ENCODE measurements at regions not wholly inside any gene's neighbourhood (a gene's known extent, or its start where the extent isn't known, plus 50 kb on each side); places are given as distances from the start of the nearest gene placed in this dataset.

DNA sequence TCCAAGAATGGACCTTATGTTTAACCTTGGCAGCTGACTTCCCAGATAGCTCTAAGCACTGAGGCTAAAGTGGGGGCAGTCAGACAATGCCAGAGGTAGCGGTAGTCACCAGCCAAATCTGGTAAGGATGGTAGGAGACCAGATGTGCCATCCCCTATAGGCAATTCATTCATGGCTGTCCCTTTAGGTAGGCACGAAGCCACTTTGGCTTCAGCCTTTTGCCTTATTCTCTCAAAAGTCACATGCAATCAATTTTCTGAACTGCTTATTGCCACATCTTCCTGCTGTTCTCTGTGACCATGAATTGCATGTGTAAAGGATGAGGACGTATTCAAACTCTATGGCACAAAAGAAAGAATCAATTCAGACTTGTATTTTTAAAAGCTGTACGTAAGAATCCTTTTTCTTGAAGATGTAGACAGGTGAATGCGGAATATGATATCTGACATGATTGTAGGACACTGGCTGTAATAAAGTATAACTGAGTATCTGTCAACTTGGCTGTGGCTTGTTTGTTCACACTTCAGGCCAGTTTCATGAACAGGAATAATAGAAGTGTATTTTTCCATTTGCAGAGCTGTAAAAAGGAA is 611.7 kb downstream of the NR2F1-AS1 start:
- no peak for TF ChIP-seq EZH2phosphoT487 (IDR thresholded peaks at IDR 0.05; ENCODE audit: borderline replicate concordance, low read depth, low read length)
- TF ChIP-seq, protein P1, sequence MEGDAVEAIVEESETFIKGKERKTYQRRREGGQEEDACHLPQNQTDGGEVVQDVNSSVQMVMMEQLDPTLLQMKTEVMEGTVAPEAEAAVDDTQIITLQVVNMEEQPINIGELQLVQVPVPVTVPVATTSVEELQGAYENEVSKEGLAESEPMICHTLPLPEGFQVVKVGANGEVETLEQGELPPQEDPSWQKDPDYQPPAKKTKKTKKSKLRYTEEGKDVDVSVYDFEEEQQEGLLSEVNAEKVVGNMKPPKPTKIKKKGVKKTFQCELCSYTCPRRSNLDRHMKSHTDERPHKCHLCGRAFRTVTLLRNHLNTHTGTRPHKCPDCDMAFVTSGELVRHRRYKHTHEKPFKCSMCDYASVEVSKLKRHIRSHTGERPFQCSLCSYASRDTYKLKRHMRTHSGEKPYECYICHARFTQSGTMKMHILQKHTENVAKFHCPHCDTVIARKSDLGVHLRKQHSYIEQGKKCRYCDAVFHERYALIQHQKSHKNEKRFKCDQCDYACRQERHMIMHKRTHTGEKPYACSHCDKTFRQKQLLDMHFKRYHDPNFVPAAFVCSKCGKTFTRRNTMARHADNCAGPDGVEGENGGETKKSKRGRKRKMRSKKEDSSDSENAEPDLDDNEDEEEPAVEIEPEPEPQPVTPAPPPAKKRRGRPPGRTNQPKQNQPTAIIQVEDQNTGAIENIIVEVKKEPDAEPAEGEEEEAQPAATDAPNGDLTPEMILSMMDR (conservative IDR thresholded peaks at IDR 0.05; ENCODE audit: low read length), result no peak
- Histone ChIP-seq H3K9me3 (ENCODE audit: low read length) (no peaks in the 10 kb centered on the region), H3K36me3 (ENCODE audit: insufficient read depth, low read length) (no peaks in the 10 kb centered on the region), H2AFZ (ENCODE audit: low read length) (no peak overlapping the region), H3K79me2 (ENCODE audit: insufficient read depth, low read depth, low read length) (no peaks in the 10 kb centered on the region), H3K27ac (ENCODE audit: low read depth, low read length, poor library complexity, severe bottlenecking) (no peak overlapping the region), H3K4me2 (ENCODE audit: low read length) (no peak overlapping the region), H4K20me1 (ENCODE audit: insufficient read depth, low read length) (no peaks in the 10 kb centered on the region), H3K4me1 (ENCODE audit: insufficient read depth, low read length, poor library complexity, severe bottlenecking) (no peaks in the 10 kb centered on the region), H3K9me2 (ENCODE audit: insufficient read depth, low read length) (no peaks in the 10 kb centered on the region), H3K4me3 (ENCODE audit: low read depth, low read length, poor library complexity, severe bottlenecking) (no peak overlapping the region)
- intact Hi-C loops (cut with micrococcal nuclease; ENCODE audit: unreplicated experiment), result no loop called here
- BruUV-seq (replicated peaks), result no TSS peak
- POLR2A ChIA-PET, result no interaction called here
- DNase-seq (ENCODE audit: low spot score), result no peak
- CTCF ChIA-PET (ENCODE audit: unreplicated experiment), result no interaction called here

- H4K20me1 ChIP-seq (ENCODE audit: insufficient read depth, low read length), result no peaks in the 10 kb centered on the region
- no peak overlapping the region for H3K27ac ChIP-seq (ENCODE audit: low read depth, low read length, poor library complexity, severe bottlenecking)
- CTCF ChIA-PET (ENCODE audit: unreplicated experiment), result no interaction called here
- intact Hi-C loops (cut with micrococcal nuclease; ENCODE audit: unreplicated experiment), result no loop called here
- H3K4me1 ChIP-seq (ENCODE audit: insufficient read depth, low read length, poor library complexity, severe bottlenecking), result no peaks in the 10 kb centered on the region
- H3K9me3 ChIP-seq (ENCODE audit: low read length), result no peaks in the 10 kb centered on the region
- no peak for DNase-seq (ENCODE audit: low spot score)
- no peak overlapping the region for H3K4me3 ChIP-seq (ENCODE audit: low read depth, low read length, poor library complexity, severe bottlenecking)
- POLR2A ChIA-PET, result no interaction called here
- H3K9me2 ChIP-seq (ENCODE audit: insufficient read depth, low read length), result no peaks in the 10 kb centered on the region
- no peak overlapping the region for H3K4me2 ChIP-seq (ENCODE audit: low read length)
- no peak for TF ChIP-seq EZH2phosphoT487 (IDR thresholded peaks at IDR 0.05; ENCODE audit: borderline replicate concordance, low read depth, low read length)
- TF ChIP-seq, protein P1 (conservative IDR thresholded peaks at IDR 0.05; ENCODE audit: low read length), result no peak
- no peaks in the 10 kb centered on the region for H3K36me3 ChIP-seq (ENCODE audit: insufficient read depth, low read length)
- no peak overlapping the region for H2AFZ ChIP-seq (ENCODE audit: low read length)
- H3K79me2 ChIP-seq (ENCODE audit: insufficient read depth, low read depth, low read length), result no peaks in the 10 kb centered on the region
- no TSS peak for BruUV-seq (replicated peaks)
Measured at GRCh38 chr5:92963800-92964199, 617.2 kb downstream of the NR2F1-AS1 start.

DNA sequence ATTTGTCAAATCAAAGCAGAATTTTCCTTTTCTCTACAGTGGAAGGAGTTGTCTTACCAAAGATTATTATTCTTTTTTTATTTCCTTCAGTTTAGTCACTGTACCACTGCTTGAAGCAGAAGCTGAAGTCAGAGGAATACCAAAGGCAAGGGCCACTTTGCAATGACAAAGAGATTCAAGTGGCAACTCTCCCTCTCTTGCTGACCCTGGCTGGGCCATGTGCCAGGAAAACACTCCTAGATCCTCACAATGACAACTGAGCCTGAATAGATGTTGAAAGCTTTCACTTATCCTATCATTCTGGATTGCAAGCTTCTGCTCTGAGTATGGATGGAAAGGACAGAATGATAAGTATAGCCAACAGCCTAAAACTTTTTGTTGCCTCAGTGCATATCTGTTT is 618.3 kb downstream of the NR2F1-AS1 start:
- H3K4me2 ChIP-seq (ENCODE audit: low read length), result no peak overlapping the region
- CTCF ChIA-PET (ENCODE audit: unreplicated experiment), result no interaction called here
- POLR2A ChIA-PET, result interaction anchor here (0.6 kb wide), 1 partner anchor 102 kb away, joined by 3 read pairs; no protein-coding TSS in a partner anchor
- H3K27ac ChIP-seq (ENCODE audit: low read depth, low read length, poor library complexity, severe bottlenecking), result no peak overlapping the region
- H3K4me1 ChIP-seq (ENCODE audit: insufficient read depth, low read length, poor library complexity, severe bottlenecking), result no peaks in the 10 kb centered on the region
- intact Hi-C loops (cut with micrococcal nuclease; ENCODE audit: unreplicated experiment), result no loop called here
- no peak for DNase-seq (ENCODE audit: low spot score)
- no peaks in the 10 kb centered on the region for H3K79me2 ChIP-seq (ENCODE audit: insufficient read depth, low read depth, low read length)
- H3K9me2 ChIP-seq (ENCODE audit: insufficient read depth, low read length), result no peaks in the 10 kb centered on the region
- no peaks in the 10 kb centered on the region for H3K36me3 ChIP-seq (ENCODE audit: insufficient read depth, low read length)
- H3K9me3 ChIP-seq (ENCODE audit: low read length), result no peaks in the 10 kb centered on the region
- no peak for TF ChIP-seq EZH2phosphoT487 (IDR thresholded peaks at IDR 0.05; ENCODE audit: borderline replicate concordance, low read depth, low read length)
- TF ChIP-seq, protein P1 (conservative IDR thresholded peaks at IDR 0.05; ENCODE audit: low read length), result no peak
- no TSS peak for BruUV-seq (replicated peaks)
- H3K4me3 ChIP-seq (ENCODE audit: low read depth, low read length, poor library complexity, severe bottlenecking), result no peak overlapping the region
- H4K20me1 ChIP-seq (ENCODE audit: insufficient read depth, low read length), result no peaks in the 10 kb centered on the region
- no peak overlapping the region for H2AFZ ChIP-seq (ENCODE audit: low read length)

All from OCI-LY7 (cell line).